Sigmoid colon (tissue), 6 donors: ENCODE measurements at regions not wholly inside any gene's neighbourhood (a gene's known extent, or its start where the extent isn't known, plus 50 kb on each side); places are given as distances from the start of the nearest gene placed in this dataset.

ENCODE experiments used
- DNase-seq: peaks from one replicate; pipeline ENCODE4 v3.0.0-alpha.2; 2019
- H3K27ac ChIP-seq, 4 donors: fragments of 200-600 bp; sonication (generic); one replicate each; pipeline ENCODE4 v1.5.1; 2016 to 2019; ENCODE audit warnings: mild to moderate bottlenecking in 1 of 4
- H3K27me3 ChIP-seq, 3 donors: fragments of 200-600 bp; sonication (generic); one replicate each; pipeline ENCODE4 v1.5.1; 2019; ENCODE audit warnings: mild to moderate bottlenecking in 1 of 3
- H3K36me3 ChIP-seq, 4 donors: fragments of 200-600 bp; sonication (generic); one replicate each; pipeline ENCODE4 v1.5.1; 2016 to 2019
- H3K4me1 ChIP-seq, 4 donors: fragments of 200-600 bp; sonication (generic); one replicate each; pipeline ENCODE4 v1.5.1; 2017 to 2019
- H3K4me3 ChIP-seq, 4 donors: fragments of 200-600 bp; sonication (generic); one replicate each; pipeline ENCODE4 v1.5.1; 2017 to 2019; ENCODE audit warnings: mild to moderate bottlenecking in 2 of 4, moderate library complexity in 1 of 4
- H3K9me3 ChIP-seq, 4 donors: fragments of 200-600 bp in 3 of 4; sonication (generic) in 3 of 4; one replicate each; pipeline versions ENCODE4 v1.5.1 to v1.6.1; 2013 to 2019
- CTCF ChIP-seq, 4 experiments: fragments of 450-650 bp in 3 of 4; fragments of 200-600 bp in 1 of 4; IDR thresholded peaks; one replicate each; pipeline ENCODE4 v1.5.1; 2016 to 2019; ENCODE audit warnings: antibody characterized with exemption in 4 of 4, mild to moderate bottlenecking in 3 of 4, moderate library complexity in 2 of 4
- EP300 ChIP-seq, 4 donors: sonication (generic); formaldehyde crosslinking; IDR thresholded peaks; one replicate each; pipeline ENCODE4 v1.6.1; 2017; ENCODE audit warnings: antibody characterized with exemption in 4 of 4
- POLR2A ChIP-seq, 2 donors: fragments of 450-650 bp; IDR thresholded peaks; one replicate each; pipeline ENCODE4 v1.6.1; 2016; ENCODE audit warnings: antibody characterized with exemption in 2 of 2, mild to moderate bottlenecking in 2 of 2, moderate library complexity in 2 of 2
- POLR2AphosphoS5 ChIP-seq, 4 donors: sonication (generic); formaldehyde crosslinking; IDR thresholded peaks; one replicate each; pipeline ENCODE4 v1.6.1; 2017; ENCODE audit warnings: antibody characterized with exemption in 4 of 4
- WGBS, 2 donors: extraction: QIAGEN DNeasy Blood & Tissue Kit; methylation state at CpG; one replicate each; pipeline ENCODE4 v1.1.7; 2013; 5-methylcytosine and 5-hydroxymethylcytosine counted together
- intact Hi-C: fragments of 100-400 bp; cut with DNase I; formaldehyde crosslinking; loops from one replicate; pipeline ENCODE4 v1.15.1; 2023
- donor health status: healthy with polysubstance abuse.
- donor health status: healthy.

GRCh38 chr17:79485419-79485985 lies 125.3 kb downstream of the RBFOX3 start:
- 36 to 65% methylated on average over 22 of the region's 22 CpGs for WGBS, 2 donors
- no peak overlapping the region for H3K4me3 ChIP-seq
- no peaks in the 10 kb centered on the region for H3K9me3 ChIP-seq
- H3K27me3 ChIP-seq: peaks cover 0 to 3% (median 0%) of the 10 kb centered on the region in 3 donors
- intact Hi-C loops: no loop called here
- DNase-seq: no peak
- H3K4me1 ChIP-seq: peaks cover 0 to 14% (median 7%) of the 10 kb centered on the region in 4 donors
- H3K27ac ChIP-seq: no peak overlapping the region
- peaks cover 0 to 22% (median 4%) of the 10 kb centered on the region in 4 donors for H3K36me3 ChIP-seq
- TF ChIP-seq POLR2A (IDR thresholded peaks at IDR 0.05) (no peak), EP300 (IDR thresholded peaks at IDR 0.05) (no peak), CTCF (IDR thresholded peaks at IDR 0.05) (no peak), POLR2AphosphoS5 (IDR thresholded peaks at IDR 0.05) (no peak)

DNA sequence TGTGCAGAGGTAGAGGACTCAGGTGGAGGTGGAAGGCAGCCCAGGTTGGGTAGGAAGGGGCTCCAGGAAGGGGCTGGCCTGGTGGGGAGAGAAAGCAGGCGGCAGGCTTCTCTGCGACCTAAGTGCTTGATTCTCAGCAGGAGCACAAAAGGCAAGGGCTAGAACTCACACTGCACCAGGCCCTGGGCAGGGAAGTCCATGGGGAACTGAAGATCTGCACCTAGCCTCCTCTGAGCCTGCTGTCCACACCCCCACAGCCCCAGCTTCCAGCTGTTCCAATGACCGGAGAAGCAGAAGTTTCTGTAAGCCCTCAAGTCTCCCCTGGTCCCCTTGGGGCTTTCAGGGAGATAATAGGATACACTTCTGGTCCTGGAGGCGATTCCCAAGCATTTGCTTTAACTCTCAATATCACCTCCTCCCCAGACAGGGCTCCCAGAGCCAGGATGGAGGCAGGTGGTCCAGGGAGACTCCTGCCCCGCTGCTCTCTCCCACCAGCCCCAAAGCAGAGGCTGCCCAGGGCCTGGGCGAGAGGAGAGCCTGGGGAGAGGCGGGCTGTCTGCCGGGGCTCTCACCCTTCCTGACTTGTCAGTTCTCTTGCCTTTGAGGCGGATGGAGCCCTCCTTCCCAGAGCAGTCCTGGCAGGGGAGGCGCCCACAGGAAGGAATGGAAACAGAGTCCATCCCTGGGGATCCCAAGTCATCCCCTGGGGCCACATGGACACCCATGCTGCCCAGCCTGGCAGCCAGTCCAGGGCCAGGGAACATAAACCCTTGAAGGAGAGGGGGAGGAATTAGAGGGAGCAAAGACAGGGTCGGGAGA lies 126.0 kb downstream of the RBFOX3 start:
- WGBS, 2 donors: 58 to 59% methylated on average over 11 of the region's 11 CpGs
- H3K27me3 ChIP-seq: peaks cover 0 to 3% (median 0%) of the 10 kb centered on the region in 3 donors

DNA sequence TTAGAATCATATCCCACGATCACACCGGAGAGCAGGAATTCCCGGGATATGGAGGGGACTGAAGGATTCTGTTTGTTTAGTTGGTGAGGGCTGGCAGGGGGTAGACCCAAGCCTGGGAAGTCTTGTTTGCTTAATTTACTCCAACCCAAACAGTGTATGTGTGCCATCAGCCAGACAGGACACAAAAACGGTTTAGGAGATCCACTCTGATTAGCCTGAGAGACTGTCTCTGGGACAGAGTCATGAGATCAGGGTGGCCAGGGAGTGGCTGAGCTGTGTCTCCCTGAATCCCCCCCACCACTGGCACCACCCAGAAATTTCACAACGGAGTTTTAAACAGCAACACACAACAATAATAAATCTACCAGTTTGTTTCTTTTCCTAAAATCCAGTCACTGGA lies 127.0 kb downstream of the RBFOX3 start:
- Histone ChIP-seq H3K4me3 (no peak overlapping the region), H3K27ac (no peak overlapping the region), H3K36me3 (peaks cover 0 to 35% (median 4%) of the 10 kb centered on the region in 4 donors), H3K27me3 (peaks cover 0 to 3% (median 0%) of the 10 kb centered on the region in 3 donors), H3K9me3 (no peaks in the 10 kb centered on the region), H3K4me1 (peaks cover 0 to 23% (median 11%) of the 10 kb centered on the region in 4 donors)
- 19 to 47% methylated on average over 5 of the region's 5 CpGs for WGBS, 2 donors
- DNase-seq: no peak
- TF ChIP-seq POLR2A (IDR thresholded peaks at IDR 0.05) (no peak), EP300 (IDR thresholded peaks at IDR 0.05) (no peak), POLR2AphosphoS5 (IDR thresholded peaks at IDR 0.05) (no peak), CTCF (IDR thresholded peaks at IDR 0.05) (no peak)
- intact Hi-C loops: no loop called here

More for the DNA sequence above, 126.0 kb downstream of the RBFOX3 start:
- H3K9me3 ChIP-seq: no peaks in the 10 kb centered on the region
- peaks cover 0 to 29% (median 4%) of the 10 kb centered on the region in 4 donors for H3K36me3 ChIP-seq
- no peak overlapping the region for H3K4me3 ChIP-seq
- peaks cover 0 to 14% (median 7%) of the 10 kb centered on the region in 4 donors for H3K4me1 ChIP-seq
- TF ChIP-seq EP300 (IDR thresholded peaks at IDR 0.05) (no peak), POLR2AphosphoS5 (IDR thresholded peaks at IDR 0.05) (no peak), CTCF (IDR thresholded peaks at IDR 0.05) (no peak), POLR2A (IDR thresholded peaks at IDR 0.05) (no peak)
- intact Hi-C loops: no loop called here
- DNase-seq: no peak
- no peak overlapping the region for H3K27ac ChIP-seq

DNA sequence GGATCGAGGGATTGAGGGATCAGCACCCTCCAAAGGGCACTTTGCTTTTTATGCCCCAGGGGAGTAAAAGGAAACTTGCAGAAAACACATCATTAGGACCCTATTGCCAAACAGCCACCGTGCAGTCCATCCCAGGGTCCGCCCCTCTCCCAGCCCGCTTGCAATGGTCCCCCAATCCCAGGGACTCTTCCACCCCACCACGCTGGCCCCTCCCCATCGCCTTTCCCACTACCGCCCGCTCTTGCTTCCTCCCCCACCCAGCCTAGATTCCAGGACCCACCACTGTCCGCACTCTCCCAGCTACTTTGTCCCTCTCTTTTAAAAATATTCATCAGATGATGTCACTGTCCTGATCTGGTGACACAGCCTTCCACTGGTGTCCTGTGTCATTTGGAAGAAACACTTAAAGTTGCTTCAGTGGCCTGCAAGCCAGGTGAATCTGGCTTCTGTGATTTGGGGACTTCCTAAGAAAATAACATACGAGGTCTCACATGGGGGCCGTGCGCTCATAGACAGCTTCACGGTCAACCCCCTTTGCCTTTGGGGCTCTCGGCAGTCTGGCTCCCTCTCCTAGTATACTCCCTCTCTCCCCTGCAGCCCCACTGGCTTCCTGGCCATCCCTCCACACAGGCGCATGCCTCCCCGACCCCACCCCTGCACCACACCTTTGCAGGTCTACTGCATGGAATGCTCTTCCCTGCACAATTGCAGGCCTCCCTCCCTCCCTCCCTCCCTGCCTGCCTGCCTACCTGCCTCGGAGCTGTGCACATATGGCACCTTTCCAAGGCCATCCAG lies 127.9 kb downstream of the RBFOX3 start:
- no peak for DNase-seq
- no peak for TF ChIP-seq POLR2AphosphoS5 (IDR thresholded peaks at IDR 0.05)
- no peak overlapping the region for H3K4me3 ChIP-seq
- H3K4me1 ChIP-seq: peaks cover 0 to 32% (median 19%) of the 10 kb centered on the region in 4 donors
- no peak overlapping the region for H3K27ac ChIP-seq
- WGBS, 2 donors: 13 to 21% methylated on average over 17 of the region's 17 CpGs
- peaks cover 0 to 35% (median 4%) of the 10 kb centered on the region in 4 donors for H3K36me3 ChIP-seq
- H3K9me3 ChIP-seq: no peaks in the 10 kb centered on the region
- peaks cover 0 to 3% (median 0%) of the 10 kb centered on the region in 3 donors for H3K27me3 ChIP-seq
- intact Hi-C loops: no loop called here

DNA sequence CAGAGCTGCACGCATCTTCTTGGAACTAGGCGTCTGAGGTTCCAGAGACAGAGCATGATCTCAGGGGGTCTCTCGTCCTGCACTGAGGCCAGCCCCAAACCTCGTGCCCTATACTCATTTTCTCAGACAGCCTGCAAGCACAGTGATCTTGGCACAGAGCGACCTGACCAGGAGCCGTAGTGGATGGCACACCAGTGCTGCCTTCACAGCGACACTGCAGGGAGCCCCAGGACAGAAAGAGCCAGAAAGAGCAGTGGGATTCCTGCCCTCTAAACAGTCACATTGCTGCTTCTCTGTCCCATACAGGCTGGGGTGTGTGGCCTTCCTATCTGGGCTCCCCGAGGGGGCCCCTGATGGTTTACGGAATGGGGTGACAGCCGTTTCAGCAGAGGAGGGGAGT lies 131.0 kb downstream of the RBFOX3 start:
- no peak for TF ChIP-seq CTCF (IDR thresholded peaks at IDR 0.05)
- no peak for TF ChIP-seq POLR2AphosphoS5 (IDR thresholded peaks at IDR 0.05)
- TF ChIP-seq EP300 (IDR thresholded peaks at IDR 0.05): no peak
- TF ChIP-seq POLR2A (IDR thresholded peaks at IDR 0.05): no peak
- 71 to 78% methylated on average over 10 of the region's 10 CpGs for WGBS, 2 donors
- intact Hi-C loops: no loop called here

More for the DNA sequence above, 131.0 kb downstream of the RBFOX3 start:
- no peaks in the 10 kb centered on the region for H3K9me3 ChIP-seq
- no peak overlapping the region for H3K27ac ChIP-seq
- peaks cover 0 to 21% (median 16%) of the 10 kb centered on the region in 4 donors for H3K4me1 ChIP-seq
- H3K4me3 ChIP-seq: no peak overlapping the region
- DNase-seq: no peak
- peaks cover 0 to 43% (median 4%) of the 10 kb centered on the region in 4 donors for H3K36me3 ChIP-seq
- H3K27me3 ChIP-seq: no peaks in the 10 kb centered on the region
